KBM-7 (cell line): ENCODE measurements at regions not wholly inside any gene's neighbourhood (a gene's known extent, or its start where the extent isn't known, plus 50 kb on each side); places are given as distances from the start of the nearest gene placed in this dataset.
"Not testable (repeated sequence)": the region's sequence is repeated elsewhere in the genome, so short reads cannot be mapped to it uniquely, and the experiment has no call there.

ENCODE experiments used
- DNase-seq: peaks from one replicate; pipeline ENCODE4 v3.0.0-alpha.2; 2015
- in situ Hi-C: fragments of 300-500 bp; cut with MboI; formaldehyde crosslinking; loops from 2 replicates; pipeline ENCODE4 v1.14.3; 2020; ENCODE audit warnings: low sequenced_read_pairs, low pct_unique_long_range_greater_than_20kb, mixed read lengths

- DNase-seq: no peak
- in situ Hi-C loops: no loop called here
Observed at GRCh38 chr5:58016358-58016757, 443.5 kb downstream of the PLK2 start.

GRCh38 chr5:58015175-58015574 is 444.7 kb downstream of the PLK2 start:
- in situ Hi-C loops: no loop called here
- DNase-seq: no peak

DNA sequence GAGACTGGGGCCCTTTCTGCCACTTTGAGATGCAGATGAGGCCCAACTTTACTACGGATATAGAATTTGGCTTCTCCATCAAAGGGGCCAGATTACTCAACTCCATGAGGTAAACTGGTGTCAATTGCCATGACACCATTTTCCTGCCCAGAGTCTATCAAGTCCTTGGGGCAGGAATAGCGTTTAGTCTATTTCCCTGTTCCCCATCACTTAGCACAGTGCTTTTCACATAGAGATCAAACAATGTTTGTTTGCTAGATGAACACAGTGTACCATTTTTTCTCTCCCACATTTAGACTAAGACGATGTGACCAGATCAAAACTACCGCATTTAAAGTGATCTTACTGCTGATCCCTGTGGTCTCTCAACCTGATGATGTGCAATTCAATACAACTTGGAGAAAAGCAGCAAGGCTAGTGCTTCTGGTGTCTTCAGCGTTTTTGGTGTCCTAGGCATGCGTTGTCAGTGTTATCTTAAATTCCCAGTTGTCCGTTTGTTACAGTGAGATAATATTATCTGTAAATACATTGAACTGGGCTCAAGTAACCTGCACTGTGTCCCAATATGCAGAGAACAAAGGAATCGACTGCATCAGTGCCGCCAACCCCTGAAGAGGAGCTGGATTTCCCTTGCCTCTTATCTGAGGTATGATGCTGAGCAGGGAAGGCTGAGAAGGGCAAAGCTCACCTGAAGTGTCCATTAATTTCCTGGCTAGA is 446.2 kb downstream of the PLK2 start:
- no peak for DNase-seq
- in situ Hi-C loops: no loop called here

GRCh38 chr5:58012801-58013315 is 447.0 kb downstream of the PLK2 start:
- DNase-seq: no peak

GRCh38 chr5:58012102-58012501 is 447.8 kb downstream of the PLK2 start:
- DNase-seq: no peak
- in situ Hi-C loops: no loop called here

More at GRCh38 chr5:58012801-58013315, 447.0 kb downstream of the PLK2 start:
- in situ Hi-C loops: no loop called here

GRCh38 chr5:58011301-58011700 is 448.6 kb downstream of the PLK2 start:
- in situ Hi-C loops: no loop called here

DNA sequence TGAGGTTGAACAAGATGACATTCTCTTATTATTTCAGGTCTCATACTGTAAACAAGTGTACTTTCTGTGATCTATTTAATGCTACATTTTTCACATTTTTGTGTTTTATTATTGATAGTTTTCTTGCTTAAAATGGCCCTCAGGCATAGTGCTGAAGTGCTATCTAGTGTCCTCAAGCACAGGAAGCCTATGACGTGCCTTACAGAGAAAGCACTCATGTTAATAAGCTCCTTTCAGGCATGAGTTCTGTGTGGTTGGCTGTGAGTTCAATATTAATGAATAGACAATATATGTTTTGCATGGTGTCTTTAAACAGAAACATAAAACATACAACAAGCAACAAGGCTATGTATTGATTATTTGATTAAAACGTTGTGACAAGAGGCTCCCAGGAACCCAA is 450.1 kb downstream of the PLK2 start:
- in situ Hi-C loops: no loop called here

More at GRCh38 chr5:58011301-58011700, 448.6 kb downstream of the PLK2 start:
- no peak for DNase-seq

DNA sequence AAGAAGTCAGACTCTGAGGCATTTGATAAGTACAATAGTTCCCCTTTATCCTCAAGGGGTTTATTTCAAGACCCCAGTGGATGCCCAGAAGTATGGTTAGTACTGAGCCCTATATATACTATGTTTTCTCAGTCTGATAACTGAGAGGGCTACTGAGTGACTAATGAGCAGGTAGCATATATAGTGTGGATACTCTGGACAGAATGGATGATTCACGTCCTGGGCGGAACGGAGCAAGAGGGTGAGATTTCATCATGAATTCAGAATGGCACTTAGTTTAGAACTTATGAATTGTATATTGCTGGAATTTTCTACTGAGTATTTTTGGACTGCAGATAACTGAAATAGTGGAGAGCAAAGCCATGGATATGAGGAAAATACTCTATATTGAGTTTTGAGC is 457.6 kb downstream of the PLK2 start:
- in situ Hi-C loops: no loop called here
- DNase-seq: no peak

More for the DNA sequence above, 450.1 kb downstream of the PLK2 start:
- no peak for DNase-seq

DNA sequence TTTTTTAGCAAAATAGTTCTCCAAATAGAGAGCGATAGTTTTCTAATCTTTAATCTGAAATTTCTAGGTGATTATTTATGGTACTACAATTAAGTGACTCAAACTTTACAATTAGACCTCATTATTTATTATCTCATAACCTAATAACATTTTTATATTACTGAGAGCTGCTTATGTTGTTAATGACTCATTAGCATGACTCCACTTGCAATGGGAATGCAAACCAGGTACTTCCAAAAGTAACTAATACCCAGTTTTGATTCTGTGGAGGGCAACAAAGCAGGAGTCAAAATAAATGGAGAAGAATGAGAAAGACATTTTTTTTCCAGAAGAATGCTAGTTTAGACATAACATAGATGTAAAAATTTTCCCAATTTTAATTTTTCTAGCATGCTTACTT is 466.0 kb downstream of the PLK2 start:
- no peak for DNase-seq
- in situ Hi-C loops: no loop called here

DNA sequence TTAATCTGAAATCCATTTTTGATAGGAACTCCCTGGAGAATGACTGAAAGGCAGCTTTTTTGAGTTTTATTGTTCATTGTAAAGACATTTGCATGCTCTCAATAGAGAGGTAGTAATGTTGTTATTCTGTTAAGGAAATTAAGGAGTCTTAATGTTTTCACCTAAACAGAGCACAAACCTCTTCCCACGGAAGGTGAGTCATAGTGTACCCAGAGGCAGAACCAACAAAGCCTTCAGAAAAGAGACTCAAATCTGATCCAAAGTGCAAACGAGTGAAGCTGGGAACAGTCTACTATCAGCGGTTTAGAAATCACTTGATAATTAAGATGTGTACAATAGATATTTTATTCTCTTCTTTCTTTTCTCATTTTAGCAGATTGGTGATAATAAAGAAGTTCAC is 470.5 kb downstream of the PLK2 start:
- in situ Hi-C loops: no loop called here
- DNase-seq: no peak

- in situ Hi-C loops: no loop called here
- DNase-seq: no peak
Observed at GRCh38 chr5:57988813-57989212, 471.1 kb downstream of the PLK2 start.

- in situ Hi-C loops: no loop called here
- no peak for DNase-seq
Observed at GRCh38 chr5:57987552-57987951, 472.3 kb downstream of the PLK2 start.

GRCh38 chr5:57986761-57987341 is 473.0 kb downstream of the PLK2 start:
- in situ Hi-C loops: no loop called here

GRCh38 chr5:57983426-57983825 is 476.5 kb downstream of the PLK2 start:
- in situ Hi-C loops: no loop called here
- no peak for DNase-seq

More at GRCh38 chr5:57986761-57987341, 473.0 kb downstream of the PLK2 start:
- DNase-seq: no peak

DNA sequence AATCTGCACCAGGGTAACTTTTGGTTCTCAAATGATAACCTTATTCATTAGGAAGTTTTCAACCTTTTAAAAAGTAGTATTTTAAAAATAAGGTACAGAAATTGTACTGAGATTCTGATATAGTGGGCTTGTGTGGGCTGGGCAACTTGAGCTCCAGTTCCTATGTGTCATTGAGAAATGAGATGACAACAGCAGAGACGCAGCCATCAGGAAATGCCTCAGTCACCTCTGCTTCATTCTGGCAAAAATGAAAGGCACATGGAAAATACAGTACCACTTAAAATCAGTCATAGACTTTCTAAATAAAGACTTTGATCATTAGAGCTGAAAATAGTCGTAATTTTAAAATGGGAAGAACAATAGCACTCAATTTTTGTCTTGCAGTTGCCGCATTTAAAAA is 480.2 kb downstream of the PLK2 start:
- in situ Hi-C loops: no loop called here
- DNase-seq: no peak

- no peak for DNase-seq
- in situ Hi-C loops: no loop called here
Observed at GRCh38 chr5:57976506-57976905, 483.4 kb downstream of the PLK2 start.

DNA sequence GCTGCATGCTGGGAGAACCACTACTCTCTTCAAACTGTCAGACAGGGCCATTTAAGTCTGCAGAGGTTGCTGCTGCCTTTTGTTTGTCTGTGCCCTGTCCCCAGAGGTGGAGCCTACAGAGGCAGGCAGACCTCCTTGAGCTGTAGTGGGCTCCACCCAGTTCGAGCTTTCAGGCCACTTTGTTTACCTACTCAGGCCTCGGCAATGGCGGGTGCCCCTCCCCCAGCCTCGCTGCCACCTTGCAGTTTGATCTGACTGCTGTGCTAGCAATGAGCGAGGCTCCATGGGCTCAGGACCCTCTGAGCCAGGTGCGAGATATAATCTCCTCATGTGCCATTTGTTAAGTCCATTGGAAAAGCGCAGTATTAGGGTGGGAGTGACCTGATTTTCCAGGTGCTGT is 487.8 kb downstream of the PLK2 start:
- DNase-seq, in situ Hi-C loops: not testable (repeated sequence)

GRCh38 chr5:57960569-57960968 is 478.0 kb upstream of the ACTBL2 start:
- DNase-seq: no peak
- in situ Hi-C loops: no loop called here

- DNase-seq: peak; percentile 40
- in situ Hi-C loops: no loop called here
Observed at GRCh38 chr5:57956636-57957035, 474.0 kb upstream of the ACTBL2 start.

GRCh38 chr5:57955511-57955910 is 472.9 kb upstream of the ACTBL2 start:
- no peak for DNase-seq
- in situ Hi-C loops: no loop called here

- in situ Hi-C loops: no loop called here
Observed at GRCh38 chr5:57953792-57954191, 471.2 kb upstream of the ACTBL2 start.

More at GRCh38 chr5:57953792-57954191, 471.2 kb upstream of the ACTBL2 start:
- no peak for DNase-seq
